GM19395 (cell line): ENCODE measurements at regions not wholly inside any gene's neighbourhood (a gene's known extent, or its start where the extent isn't known, plus 50 kb on each side); places are given as distances from the start of the nearest gene placed in this dataset.
"Not testable (repeated sequence)": the region's sequence is repeated elsewhere in the genome, so short reads cannot be mapped to it uniquely, and the experiment has no call there.

ENCODE experiments used
- ATAC-seq: cut with Tn5 transposase; IDR thresholded peaks from one replicate; pipeline ENCODE4 v1.9.1; 2021; ENCODE audit warnings: mild to moderate bottlenecking, moderate library complexity; ENCODE audit not compliant: unreplicated experiment

DNA sequence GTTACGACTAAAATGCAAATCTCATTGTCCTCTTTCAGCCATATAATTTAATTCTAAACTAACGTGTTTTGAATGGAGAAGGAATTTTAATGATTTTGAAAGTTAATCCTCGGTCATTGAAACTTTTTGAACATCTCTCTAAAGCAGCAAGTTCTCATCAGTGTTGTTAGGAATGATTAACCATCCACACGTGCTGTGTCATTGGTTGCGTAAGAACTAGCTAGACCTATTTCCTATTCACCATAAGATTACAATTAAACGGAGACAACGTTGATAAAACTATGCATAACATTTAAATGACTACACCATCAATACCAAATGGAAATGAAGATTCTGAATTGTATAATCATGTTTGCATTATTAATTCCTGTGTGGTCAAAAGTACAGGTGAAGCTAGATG lies 155.6 kb upstream of the IRS2 start:
- no peak for ATAC-seq

DNA sequence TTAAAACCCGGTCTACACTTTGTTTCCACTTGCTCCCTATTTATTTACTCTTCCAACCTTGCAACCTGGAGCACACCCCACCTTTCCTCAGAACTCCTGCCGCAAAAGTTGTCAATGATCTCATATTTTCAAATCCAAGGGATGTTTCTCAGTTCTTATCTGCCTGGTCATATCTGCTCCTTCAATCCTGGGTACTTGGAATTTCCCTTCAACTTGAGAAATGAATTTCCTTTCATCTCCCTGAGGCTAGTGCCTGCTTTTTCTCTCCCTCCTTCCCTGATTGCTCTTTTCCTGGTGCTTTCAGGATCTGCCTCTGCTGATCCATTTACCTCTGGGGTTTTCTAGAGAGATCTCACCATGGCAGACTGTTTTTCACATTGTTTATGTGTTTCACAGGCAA lies 154.8 kb upstream of the IRS2 start:
- no peak for ATAC-seq

DNA sequence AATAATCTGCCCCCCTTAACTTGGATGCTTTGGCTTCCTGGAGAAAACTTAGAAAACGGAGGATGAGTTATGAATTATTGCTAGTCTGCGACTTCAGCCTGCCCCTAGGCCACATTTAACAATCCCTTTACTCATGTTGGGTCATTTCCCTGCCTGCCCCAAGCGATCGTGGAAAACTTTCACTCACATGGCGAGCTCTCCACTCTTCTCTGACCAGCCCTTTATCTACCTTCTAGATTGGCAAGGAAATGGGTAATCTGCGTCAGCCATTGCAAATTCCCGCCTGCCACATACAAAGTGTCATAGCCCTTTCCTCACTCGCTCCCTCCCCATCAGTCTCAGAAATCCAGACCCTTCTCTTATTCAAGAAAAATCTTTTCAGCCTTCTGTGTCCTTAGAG lies 154.3 kb upstream of the IRS2 start:
- no peak for ATAC-seq

GRCh38 chr13:109939838-109940237 lies 153.5 kb upstream of the IRS2 start:
- ATAC-seq: no peak

- ATAC-seq: no peak
Measured at GRCh38 chr13:109939180-109939579, 152.8 kb upstream of the IRS2 start.

DNA sequence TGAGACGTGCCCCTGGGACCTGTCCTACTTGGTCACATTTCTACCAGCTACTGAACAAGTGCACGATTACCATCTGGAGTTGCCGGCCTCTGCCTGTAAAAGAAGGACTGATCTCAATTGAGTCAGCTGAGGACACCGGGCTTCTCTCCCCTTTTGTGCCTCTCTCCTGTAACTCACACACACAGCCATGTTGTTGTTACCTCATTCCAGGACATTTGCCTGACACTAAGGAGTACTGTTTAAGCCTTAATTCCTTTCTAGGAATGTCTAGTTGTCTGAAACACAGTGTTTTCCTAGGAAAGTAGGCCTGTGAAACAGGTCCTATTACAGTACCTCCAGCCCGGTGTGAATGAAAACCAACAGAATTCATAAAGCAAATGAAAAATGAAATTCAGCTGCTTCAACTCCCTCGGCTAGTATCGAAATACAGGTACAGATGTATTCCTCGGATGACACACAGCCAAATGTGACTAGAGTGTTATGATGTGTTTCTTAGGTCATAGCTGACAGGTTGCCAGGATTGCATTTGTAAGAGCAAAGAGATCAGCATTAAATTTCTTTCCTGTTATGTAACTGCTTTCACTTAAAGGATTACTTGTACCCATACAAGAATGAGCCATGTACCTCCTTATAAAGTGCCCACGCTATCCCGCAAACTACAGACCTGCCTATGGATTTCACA lies 152.0 kb upstream of the IRS2 start:
- no peak for ATAC-seq

GRCh38 chr13:109934520-109934919 lies 148.1 kb upstream of the IRS2 start:
- not testable (repeated sequence) for ATAC-seq

- ATAC-seq: no peak
Measured at GRCh38 chr13:109933476-109933875, 147.1 kb upstream of the IRS2 start.

DNA sequence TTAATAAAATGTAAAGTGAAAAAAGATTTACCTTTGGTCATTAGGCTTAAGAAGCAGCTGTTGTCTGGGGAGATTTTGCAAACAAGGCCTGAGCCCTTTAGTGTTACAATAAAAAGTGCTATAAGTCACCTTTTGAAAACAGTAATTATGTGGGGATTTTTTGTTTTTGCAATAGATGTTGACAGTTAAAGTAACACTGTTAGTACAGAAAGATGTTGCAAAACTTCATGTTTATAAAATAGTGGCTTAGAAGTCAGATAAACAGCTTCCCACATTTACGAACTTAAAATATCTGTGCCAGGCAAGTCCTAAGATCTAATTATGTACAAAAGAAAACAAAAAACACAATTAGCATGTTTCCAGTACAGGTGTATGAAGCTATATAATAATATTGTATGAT lies 138.0 kb upstream of the IRS2 start:
- ATAC-seq: no peak

GRCh38 chr13:109922518-109922917 lies 136.1 kb upstream of the IRS2 start:
- ATAC-seq: no peak

DNA sequence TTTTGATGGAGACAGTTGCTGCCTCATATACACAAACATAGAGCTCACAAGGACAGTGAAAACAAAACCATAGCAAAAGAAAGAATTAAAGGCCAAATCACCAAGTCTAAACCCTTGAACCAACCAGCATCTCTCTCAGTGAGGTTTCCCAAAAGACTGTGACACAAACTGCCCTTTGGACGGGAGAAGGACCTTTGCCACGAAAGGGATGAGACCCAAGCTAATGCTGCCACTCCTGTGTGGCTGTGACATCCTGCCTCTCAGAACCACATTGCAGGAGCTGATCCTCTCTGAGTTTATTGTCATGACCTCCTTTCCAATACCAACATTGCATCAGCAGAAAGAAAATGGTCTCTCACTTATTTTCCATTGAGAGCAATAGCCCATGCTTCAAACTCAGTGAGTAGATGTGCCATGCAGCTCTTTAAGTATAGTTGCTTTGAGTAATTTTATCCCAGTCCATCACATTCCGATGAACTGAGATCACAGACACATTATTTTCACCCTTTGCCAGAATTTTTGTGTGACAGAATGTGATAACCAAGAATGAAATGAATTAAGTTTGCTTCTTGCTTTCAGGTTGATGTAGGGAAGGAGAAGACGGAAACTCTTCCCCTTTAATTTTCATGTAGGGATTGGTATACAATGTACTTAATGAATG lies 133.5 kb upstream of the IRS2 start:
- no peak for ATAC-seq

DNA sequence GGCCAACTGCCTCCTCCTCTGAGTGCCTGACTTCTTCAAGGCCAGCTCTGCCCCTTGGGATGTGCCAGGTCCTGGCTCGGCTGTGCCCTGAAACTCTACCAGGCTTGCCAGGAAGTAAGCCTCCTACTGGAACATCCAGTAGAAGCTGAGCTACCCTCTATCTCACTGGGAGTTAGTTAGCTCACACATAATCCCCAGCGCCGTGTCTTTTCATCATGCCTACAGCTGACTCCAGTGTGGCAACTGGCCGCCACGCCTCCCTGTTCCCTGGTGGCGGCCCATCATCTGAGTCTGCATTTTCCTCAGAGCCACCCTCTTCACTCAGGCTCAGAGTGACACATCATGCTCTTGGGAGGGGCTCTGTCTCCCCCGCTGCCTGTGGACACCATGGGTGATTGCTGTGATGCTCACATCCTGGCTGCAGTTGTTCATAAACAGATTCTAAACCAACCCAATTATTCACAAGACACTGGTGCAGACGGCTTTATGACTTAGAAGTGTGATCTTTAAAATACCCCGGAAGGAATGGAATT lies 131.9 kb upstream of the IRS2 start:
- ATAC-seq: no peak

DNA sequence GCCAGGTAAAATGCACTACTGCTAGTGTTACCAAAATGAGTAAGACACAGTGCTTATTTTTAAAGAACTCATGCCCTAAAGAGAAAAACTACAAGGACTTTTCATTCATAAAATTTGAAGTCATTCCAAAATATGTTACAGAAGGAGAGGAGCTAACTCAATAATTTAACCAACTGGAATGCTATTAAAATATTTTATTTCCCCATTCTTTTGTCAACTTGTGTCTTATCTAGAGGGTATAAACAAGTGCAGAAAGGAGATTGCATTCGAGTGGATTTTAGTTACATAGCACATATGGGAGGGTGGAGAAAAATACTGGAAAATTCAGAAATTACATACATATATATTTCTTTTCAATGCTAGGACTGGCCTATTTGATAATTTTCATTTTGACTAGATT lies 131.0 kb upstream of the IRS2 start:
- no peak for ATAC-seq

GRCh38 chr13:109913936-109914510 lies 127.6 kb upstream of the IRS2 start:
- ATAC-seq: no peak

DNA sequence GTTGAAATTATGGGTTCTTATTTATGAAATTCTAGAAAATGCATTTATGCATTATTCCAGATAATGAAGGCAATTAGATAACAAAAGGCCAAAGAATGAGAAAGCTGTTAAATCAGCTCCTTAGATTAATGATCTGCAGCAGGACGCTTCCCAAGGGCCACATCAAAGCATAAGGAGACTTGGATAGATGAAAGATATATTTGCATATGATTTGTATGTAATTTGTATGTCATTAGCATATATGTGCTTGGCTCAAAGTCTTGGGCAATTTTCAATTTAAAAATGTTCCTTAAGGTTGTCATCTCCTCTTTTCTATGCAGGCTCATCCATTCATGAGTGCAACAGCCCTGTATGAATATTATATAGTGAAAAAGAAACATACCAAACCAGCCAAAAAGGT lies 126.8 kb upstream of the IRS2 start:
- ATAC-seq: no peak

DNA sequence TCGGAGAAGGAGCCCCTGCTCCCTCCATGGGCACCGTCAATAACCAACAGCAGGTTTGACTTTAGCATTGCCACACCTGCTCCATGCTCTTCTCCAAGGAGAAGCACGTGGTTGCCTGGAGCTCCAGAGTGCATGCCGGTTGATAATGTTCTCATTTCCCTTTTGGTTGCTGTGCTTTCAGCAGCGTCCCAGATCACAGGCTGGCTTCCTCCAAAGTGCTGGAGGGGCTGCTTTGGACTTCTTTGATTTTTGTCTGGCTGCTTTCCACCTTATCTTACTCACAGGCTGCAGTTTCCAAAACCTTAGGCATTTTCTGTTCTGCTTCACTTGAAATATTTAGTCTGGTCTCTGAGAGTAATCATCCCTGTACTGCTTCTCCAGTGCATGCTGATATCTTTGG lies 123.8 kb upstream of the IRS2 start:
- ATAC-seq: no peak

DNA sequence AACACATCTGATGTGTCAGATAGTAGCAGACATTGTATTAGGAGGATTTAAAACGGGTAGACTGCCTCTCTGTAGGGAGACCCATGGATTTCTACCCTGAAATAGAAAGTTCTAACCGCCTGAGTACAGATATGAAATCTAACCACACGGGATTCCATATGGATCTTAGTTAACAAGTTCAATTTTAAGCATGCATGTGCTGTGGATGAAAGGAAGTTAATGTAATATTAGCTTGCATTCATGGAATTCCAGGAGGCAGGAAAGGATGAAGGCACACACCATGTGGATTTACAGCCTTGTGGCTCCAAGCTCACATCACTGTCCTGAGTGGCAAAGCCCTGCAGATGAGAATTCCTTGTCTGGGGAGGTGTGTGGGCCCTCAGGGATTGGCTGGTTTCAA lies 120.6 kb upstream of the IRS2 start:
- ATAC-seq: no peak

GRCh38 chr13:109904218-109904617 lies 117.8 kb upstream of the IRS2 start:
- ATAC-seq: no peak

DNA sequence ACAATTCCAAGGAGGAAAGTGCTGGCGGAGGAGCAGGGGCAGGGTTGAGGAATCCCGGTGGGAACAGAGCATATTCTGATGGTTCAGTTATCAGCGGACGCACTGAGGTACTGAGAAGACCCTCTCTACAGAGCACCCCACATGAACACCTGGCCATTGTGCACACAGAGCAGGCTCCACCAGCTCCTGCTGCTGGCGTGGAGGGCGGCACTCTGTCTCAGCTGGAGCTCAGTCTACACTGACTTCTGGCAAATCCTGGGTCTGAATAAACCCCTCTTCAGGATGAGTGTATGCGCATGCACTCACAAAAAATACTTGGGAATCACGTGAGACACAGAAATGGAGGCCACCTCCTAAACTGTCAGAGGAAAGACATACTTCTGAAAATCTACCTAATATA lies 114.4 kb upstream of the IRS2 start:
- no peak for ATAC-seq

GRCh38 chr13:109900320-109900719 lies 113.9 kb upstream of the IRS2 start:
- no peak for ATAC-seq

DNA sequence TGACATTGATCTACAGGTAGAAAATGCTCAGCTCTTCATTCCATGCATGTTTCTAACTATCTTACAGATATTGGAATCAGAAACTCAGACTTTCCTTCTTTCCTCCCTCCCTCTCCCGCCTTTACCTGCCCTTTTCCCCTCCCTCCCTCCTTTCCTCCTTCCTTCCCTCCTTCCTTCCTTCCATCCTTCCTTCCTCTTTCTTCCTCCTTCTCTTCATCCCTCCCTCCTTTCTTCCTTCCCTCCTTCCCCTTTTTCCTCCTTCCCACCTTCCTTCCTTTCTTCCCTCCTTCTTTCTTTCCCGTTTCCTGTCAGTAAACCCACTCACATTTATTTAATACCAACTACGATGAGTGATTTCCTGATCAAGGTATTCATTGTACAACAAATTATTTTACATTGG lies 113.4 kb upstream of the IRS2 start:
- ATAC-seq: no peak

DNA sequence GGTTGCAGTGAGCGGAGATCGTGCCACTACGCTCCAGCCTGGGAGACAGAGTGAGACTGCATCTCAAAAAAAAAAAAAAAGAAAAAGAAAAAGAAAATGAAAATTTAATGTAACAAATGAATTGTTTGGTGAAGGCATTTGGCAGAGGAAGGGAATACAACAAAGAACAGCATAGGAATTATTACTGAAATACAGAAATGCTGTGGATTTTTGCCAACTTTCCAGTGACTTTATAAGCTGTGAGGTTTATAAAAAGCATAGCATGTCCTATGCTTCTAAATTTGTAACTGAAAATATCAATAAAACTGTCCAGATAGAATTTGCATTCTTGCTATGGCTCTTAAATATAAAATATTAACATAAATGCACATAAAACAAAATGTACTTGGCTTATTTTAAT lies 112.9 kb upstream of the IRS2 start:
- no peak for ATAC-seq
